ENCODE measurements at regions not wholly inside any gene's neighbourhood (a gene's known extent, or its start where the extent isn't known, plus 50 kb on each side); places are given as distances from the start of the nearest gene placed in this dataset.
"Not testable (repeated sequence)": the region's sequence is repeated elsewhere in the genome, so short reads cannot be mapped to it uniquely, and the experiment has no call there.

DNA sequence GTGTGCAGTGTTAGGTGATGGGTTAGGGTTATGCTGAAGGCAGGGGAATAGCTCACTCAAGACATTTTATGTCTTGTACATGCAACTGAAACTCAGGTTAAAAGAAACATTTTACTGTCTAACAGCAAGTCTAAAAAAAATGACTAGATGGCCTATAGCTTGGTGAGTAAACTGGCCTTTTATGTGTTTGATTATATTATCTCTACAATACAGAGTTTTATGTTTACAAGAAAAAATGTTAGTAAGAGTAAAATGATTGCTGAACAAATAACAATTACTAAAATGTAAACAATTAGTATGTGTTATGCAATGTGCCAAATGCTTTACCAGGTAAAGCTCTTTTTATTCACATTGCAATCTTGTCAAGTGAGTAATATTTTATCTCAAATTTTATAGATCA is 1039.6 kb downstream of the ROBO2 start:
- no peak for DNase-seq (ENCODE audit: low read depth)

GRCh38 chr3:78086150-78086549 is 1046.3 kb downstream of the ROBO2 start:
- peak; percentile 31 for DNase-seq (ENCODE audit: low read depth)

DNA sequence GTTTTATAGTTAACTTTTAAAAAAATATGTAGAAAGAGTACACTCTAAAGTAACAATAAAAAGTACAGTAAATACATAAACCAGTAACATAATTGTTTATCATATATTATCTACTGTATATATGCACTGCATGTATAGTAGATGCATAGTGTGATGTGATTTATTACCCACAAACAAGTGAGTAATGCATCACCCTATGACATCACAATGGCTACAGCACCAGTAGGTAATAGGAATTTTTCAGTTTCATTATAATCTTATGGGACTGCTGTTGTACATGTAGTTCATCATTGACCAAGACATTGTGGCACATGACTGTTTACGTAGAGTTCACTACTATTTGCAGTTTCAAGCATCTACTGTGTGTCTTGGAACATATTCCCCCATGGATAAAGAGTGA is 1047.2 kb downstream of the ROBO2 start:
- no peak for DNase-seq (ENCODE audit: low read depth)

DNA sequence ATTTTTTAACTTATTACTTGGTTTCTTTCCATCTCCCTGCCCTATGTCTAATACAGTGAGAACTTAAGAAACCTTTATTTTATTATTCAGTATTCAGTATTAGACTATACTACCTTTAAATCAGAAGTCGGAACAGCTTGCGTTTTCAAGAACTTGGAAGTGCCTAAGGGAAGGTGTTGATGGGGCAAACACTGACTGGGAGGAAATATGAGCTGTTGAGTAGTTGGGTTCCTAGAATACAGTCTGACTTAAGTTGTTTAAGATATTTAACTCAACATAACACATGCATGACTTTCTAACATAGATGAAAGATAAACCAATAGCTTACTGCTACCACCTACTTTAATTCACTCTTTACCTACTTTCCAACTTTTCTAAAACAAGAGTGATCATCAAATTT is 1048.1 kb downstream of the ROBO2 start:
- DNase-seq (ENCODE audit: low read depth): no peak

DNA sequence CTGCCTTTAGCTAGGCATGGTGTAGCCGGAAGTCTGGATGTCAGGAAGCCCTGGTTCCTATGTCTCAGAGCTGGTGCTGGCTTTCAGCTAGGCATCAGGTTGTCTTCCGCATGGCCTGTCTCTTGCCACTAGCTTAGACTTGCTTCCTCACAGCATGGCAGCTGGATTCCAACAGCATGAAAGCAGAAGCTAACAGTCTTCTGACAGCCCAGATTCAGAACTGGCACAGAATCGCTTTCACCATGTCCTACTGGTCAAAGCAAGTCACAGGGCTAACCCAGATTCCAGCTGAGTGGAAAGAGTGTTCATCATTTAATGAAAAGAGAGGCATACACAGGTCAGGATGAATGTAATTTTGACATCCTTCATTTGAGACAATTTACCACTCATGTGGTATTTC is 1050.5 kb downstream of the ROBO2 start:
- no peak for DNase-seq (ENCODE audit: low read depth)

- DNase-seq (ENCODE audit: low read depth): peak; percentile 29
These were observed 1051.7 kb downstream of the ROBO2 start for GRCh38 chr3:78091478-78092119.

- DNase-seq (ENCODE audit: low read depth): not testable (repeated sequence)
These were observed 1052.7 kb downstream of the ROBO2 start for GRCh38 chr3:78092574-78092973.

DNA sequence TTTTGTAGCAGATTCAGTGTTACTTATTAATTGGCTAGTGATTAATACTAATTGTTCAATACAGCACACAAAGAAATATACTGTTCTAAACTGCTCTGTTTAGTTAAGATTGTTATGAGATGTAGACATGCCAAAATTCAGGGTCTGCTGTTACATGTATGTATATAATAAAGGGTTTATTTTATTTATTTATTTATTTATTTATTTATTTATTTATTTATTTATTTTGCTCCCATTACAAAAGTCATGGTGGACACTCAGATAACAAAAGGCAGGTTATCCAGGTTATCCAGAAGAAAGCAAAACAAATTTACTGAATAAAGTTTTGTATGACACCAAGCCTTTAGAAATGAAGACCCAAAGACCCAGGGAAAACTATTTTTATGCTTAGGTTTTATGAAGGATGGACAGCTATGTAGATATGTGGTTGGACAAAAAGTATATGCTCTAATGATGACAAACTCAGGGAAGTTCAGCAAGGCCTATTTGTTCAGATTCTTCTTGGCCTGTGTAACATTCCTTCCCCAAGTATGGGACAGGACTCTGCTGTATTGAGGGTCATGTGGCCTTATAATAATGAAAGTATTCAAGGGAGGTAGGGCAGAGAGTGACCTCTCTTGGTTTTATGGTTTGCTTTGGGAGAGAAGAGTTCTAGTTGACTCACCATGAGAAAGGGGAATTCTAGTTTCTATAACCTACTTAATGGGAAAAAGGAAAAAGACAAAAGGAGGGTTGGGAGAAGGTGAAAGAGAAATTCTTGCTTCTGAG is 1056.8 kb downstream of the ROBO2 start:
- peak; percentile 83 for DNase-seq (ENCODE audit: low read depth)

DNA sequence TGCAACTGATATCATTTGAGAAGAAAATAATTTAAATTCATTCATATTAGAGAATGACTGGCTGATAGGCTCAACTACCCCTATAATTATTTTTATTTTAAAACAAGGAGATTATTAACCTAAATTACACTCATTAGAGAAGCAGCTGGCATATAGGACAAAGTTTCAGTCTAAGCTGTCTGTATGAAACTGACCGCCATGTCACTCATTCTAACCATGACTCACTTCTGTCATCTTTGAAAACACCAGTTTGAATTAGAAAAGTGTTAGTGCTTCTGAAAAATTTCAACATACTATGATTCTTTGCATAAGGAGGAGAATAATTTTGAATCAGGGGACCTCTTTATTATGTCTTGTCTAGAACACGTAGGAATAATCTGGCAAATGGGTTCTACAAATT is 1058.5 kb downstream of the ROBO2 start:
- DNase-seq (ENCODE audit: low read depth): no peak

GRCh38 chr3:78101384-78101783 is 1061.5 kb downstream of the ROBO2 start:
- DNase-seq (ENCODE audit: low read depth): peak; percentile 76

DNA sequence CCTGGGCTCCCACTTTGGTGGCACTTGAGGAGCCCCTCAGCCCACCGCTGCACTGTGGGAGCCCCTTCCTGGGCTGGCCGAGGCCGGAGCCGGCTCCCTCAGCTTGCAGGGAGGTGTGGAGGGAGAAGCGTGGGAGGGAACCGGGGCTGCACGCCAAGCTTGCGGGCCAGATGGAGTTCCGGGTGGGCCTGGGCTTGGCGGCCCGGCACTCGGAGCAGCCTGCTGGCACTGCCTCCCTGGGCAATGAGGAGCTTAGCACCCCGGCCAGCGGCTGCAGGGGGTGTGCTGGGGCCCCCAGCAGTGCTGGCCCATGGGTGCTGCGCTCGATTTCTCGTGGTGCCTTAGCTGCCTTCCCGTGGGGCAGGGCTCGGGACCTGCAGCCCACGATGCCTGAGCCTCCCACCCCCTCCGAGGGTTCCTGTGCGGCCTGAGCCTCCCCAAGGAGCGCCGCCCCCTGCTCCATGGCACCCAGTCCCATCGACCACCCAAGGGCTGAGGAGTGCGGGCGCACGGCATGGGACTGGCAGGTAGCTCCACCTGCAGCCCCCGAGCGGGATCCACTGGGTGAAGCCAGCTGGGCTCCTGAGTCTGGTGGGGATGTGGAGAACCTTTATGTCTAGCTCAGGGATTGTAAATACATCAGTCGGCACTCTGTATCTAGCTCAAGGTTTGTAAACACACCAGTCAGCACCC is 1068.5 kb downstream of the ROBO2 start:
- not testable (repeated sequence) for DNase-seq (ENCODE audit: low read depth)

- no peak for DNase-seq (ENCODE audit: low read depth)
These were observed 1072.6 kb downstream of the ROBO2 start for GRCh38 chr3:78112291-78113010.

DNA sequence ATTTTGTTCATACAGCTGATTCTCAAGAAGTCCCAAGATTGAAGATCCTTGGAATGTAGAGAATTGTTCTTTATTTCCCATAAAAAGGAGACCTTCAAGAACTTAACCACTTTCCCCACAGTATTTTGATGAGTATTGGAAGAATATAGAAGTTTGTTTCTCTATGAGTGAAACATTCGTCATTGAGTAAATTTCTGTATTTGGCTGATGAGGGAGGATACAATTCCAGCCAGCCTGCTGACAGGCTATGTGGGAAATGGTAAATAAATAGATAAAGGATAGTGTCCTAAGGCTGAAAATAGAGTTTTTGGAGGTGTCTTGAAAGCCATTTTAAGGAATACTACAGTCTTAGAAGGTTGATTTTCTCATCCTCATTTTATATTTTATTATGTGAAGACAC is 1076.1 kb downstream of the ROBO2 start:
- DNase-seq (ENCODE audit: low read depth): no peak

DNA sequence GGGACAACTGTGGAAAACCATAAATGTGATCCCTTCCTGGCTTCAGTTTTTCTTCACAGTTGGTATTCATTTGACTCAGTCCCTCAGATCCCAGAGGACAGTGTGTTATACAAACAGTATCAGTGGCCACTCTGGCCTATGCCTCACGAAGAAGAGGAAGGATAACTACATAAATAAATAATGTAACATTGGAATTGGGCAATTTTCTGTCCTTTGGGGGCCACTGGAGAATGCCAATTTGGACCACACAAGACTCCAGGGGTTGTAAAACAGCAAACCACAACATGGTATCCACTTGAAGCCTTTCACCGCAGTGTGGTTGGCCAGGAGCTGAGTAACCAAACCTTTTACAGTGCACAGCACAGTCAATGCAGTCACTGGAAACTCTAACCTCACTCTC is 1077.0 kb downstream of the ROBO2 start:
- DNase-seq (ENCODE audit: low read depth): peak; percentile 54

DNA sequence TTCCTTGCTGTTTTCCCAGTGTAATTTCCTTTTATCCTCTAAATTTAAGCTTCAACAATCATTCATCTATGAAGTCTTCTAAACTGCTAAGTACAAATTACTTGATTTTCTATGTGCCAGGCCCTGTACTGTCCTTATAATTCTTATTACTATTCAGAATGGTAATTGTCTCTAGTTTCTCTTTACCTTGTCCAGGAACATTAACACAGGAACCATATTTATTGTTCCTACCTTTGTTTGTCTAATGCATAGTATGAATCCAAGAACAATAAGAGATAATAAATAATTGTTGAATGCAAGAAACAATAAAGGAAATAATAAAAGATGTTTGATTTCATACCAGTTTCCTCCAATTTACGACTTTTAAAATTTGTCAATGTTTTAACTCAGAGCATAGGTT is 1083.2 kb downstream of the ROBO2 start:
- DNase-seq (ENCODE audit: low read depth): no peak

DNA sequence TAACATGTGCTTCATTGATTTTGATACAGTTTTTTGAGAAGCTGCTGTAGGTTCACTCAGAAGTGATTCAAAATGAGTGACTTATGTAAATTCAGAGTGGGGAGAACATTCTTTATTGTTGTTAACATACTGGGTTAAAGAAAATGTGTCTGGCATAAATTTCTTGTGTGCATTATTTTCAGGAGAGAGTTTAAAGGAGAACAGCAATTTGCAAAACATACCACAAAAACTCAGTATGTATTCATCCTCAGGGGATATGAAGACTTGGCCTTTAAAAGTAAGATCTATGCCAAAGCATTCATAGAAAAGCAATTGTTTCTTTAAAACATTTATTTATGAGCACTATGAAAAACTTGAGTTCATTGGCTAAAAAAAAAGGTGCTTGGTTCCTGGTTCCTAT is 1089.8 kb downstream of the ROBO2 start:
- DNase-seq (ENCODE audit: low read depth): no peak

DNA sequence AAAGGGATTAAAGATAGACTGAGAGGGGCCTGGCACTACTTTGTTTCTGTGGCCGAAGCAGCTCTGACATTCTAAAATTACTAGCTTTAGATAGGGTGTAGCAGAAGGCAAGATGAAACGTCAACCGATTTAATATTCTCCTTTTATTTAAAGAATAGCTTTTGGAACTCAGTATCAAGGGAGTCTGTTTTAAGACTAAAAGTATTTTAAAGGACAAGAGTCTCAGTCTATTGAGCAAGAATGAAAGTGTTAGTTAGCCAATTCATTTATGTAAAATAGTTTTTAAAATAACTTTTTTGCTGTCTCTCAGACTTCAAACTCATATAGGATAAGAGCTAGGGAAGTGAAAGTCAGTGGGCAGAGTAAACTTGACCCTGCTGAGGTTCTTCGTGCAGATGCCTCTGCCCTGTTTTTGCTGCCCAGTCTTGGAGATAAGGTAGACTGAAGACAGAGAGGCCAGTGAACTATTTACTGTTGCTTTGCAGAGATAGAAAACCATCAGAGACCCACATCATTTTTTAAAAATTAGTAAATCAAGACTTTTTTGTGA is 1090.9 kb downstream of the ROBO2 start:
- no peak for DNase-seq (ENCODE audit: low read depth)

- no peak for DNase-seq (ENCODE audit: low read depth)
These were observed 1094.6 kb downstream of the ROBO2 start for GRCh38 chr3:78134496-78134895.

DNA sequence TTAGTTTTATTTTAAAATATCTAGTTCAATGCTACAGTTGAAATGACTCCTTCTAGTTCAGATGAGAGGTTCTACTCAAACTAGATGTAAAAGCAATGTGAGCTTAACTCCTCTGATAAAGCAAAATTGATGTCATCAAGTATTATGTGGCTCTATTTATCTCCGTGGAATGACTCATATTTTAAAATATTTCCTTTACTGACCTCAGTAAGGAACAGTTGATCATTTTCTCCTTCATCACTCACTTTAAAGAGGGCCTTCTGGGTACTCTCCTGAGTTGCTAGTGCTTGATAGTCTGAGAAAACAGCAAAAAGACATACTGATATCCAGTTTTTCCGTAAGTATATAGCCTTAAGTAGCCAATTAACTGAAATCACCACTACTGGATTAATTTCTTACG is 1099.3 kb downstream of the ROBO2 start:
- DNase-seq (ENCODE audit: low read depth): peak; percentile 46

DNA sequence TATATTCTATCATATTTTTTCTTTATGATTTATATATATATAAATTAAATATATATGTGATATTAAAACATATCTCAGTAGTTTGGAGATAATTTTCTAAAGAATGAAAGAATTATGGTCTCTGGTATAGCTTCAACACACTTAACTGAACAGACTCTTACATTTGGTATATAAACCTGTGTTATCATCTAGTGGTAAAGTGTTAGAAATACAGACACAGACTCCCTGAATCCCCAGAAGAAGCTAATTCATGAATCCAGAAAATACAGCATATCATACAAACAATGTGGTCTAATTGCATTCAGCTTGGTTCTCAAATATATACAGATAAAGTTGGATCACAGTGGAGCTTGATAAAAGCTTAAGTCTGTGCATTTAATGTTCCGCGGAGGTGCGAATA is 1100.4 kb downstream of the ROBO2 start:
- DNase-seq (ENCODE audit: low read depth): no peak

DNA sequence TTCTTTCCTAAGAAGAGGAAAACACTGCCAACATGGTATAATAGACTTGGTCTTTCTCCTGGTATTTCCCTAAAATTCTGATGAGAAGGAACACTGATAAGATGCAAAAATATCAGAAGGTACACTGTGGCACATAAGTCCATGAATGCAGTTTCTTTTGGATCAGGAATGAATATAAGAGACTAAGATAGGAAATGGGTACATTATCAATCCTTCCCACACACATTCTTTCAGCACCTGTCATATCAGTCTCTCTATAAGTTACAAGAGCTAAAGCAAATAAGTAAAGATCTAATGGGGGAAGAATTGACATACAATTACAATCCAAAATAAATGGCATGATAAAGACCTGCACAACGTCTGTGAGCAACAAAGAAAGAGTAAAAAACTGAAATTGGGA is 1101.0 kb downstream of the ROBO2 start:
- DNase-seq (ENCODE audit: low read depth): no peak

GRCh38 chr3:78141269-78141668 is 1101.4 kb downstream of the ROBO2 start:
- DNase-seq (ENCODE audit: low read depth): peak; percentile 56
